Gastrocnemius medialis (tissue), 4 donors: ENCODE measurements at regions not wholly inside any gene's neighbourhood (a gene's known extent, or its start where the extent isn't known, plus 50 kb on each side); places are given as distances from the start of the nearest gene placed in this dataset.
"Not testable (repeated sequence)": the region's sequence is repeated elsewhere in the genome, so short reads cannot be mapped to it uniquely, and the experiment has no call there.

ENCODE experiments used
- CTCF ChIP-seq, 5 experiments: fragments of 450-650 bp in 3 of 5; fragments of 200-600 bp in 2 of 5; sonication (generic) in 2 of 5; IDR thresholded peaks in 4 of 5; conservative IDR thresholded peaks in 1 of 5; 1 replicate in 4 of 5; 2 replicates in 1 of 5; pipeline ENCODE4 v1.5.1; 2016 to 2019; ENCODE audit warnings: antibody characterized with exemption in 5 of 5, mild to moderate bottlenecking in 3 of 5, moderate library complexity in 3 of 5
- POLR2A ChIP-seq, 2 donors: fragments of 450-650 bp; IDR thresholded peaks; one replicate each; pipeline ENCODE4 v1.6.1; 2017; ENCODE audit warnings: antibody characterized with exemption in 2 of 2, mild to moderate bottlenecking in 2 of 2, moderate library complexity in 2 of 2

- TF ChIP-seq CTCF (IDR thresholded peaks at IDR 0.05 in 4 of 5, conservative IDR thresholded peaks at IDR 0.05 in 1 of 5); POLR2A (IDR thresholded peaks at IDR 0.05): not testable (repeated sequence)
Measured at GRCh38 chr5:67627079-67627478, 430.5 kb upstream of the CD180 start.
